ENCODE measurements at regions not wholly inside any gene's neighbourhood (a gene's known extent, or its start where the extent isn't known, plus 50 kb on each side); places are given as distances from the start of the nearest gene placed in this dataset.
A peak's percentile ranks its signal among the peaks of the same experiment; 100 is the strongest.
"Not testable (repeated sequence)": the region's sequence is repeated elsewhere in the genome, so short reads cannot be mapped to it uniquely, and the experiment has no call there.

DNA sequence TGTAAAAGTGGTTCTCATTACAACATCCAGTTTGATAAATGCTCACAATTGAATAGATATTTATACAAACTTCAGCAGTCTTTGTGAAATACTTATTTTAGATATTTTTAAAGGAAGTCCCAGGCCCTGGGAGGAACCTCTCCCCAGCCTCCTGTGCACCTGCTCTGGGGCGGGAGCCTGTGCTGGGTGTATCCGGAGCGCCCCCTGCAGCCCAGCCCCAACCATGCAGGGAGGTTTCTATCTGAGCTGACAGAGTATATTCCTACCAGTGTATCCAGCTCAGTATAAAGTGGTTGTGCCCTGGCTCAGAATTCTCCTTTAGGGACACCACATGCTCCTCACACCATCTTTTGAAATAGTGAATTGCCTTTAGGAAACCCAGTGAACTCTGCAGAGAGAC is 851.8 kb downstream of the TMEM121 start:
- Histone ChIP-seq H3K4me3 (ENCODE audit: low read length) (no peak overlapping the region), H3K4me1 (ENCODE audit: insufficient read depth, low read length) (peaks cover 16% of the 10 kb centered on the region), H3K9me3 (ENCODE audit: control insufficient read depth in 1 of 2, insufficient read depth in 1 of 2, low read length in 2 of 2) (no peaks in the 10 kb centered on the region), H3K36me3 (ENCODE audit: insufficient read depth, low read length) (no peaks in the 10 kb centered on the region), H3K27me3 (ENCODE audit: control insufficient read depth in 1 of 2, insufficient read depth in 2 of 2, low read length in 2 of 2) (no peaks in the 10 kb centered on the region), H3K27ac (ENCODE audit: low read depth in 1 of 2, low read length in 2 of 2) (no peak overlapping the region)
- ChIA-PET POLR2A (no interaction called here), CTCF (interaction anchor here (0.6 to 2.0 kb wide), 3 partner anchors 14 to 39 kb away, joined by 3 to 12 read pairs (median 7); no protein-coding TSS in a partner anchor)
- no peaks in the 10 kb centered on the region for H3K36me3 Mint-ChIP-seq (ENCODE audit: low read depth)
- peaks cover 20% of the 10 kb centered on the region for H3K4me1 Mint-ChIP-seq (ENCODE audit: low read depth)
- peak; percentile 59 for ATAC-seq (ENCODE audit: poor library complexity)
- H3K4me3 Mint-ChIP-seq: no peak overlapping the region
- intact Hi-C loops (cut with DNase I, micrococcal nuclease): no loop called here
- peaks cover 4% of the 10 kb centered on the region for H3K27me3 Mint-ChIP-seq
- DNase-seq: peak in 11 of 14 experiments; percentile 8 to 63 (median 37)
- H3K27ac Mint-ChIP-seq: no peak overlapping the region
- H3K9me3 Mint-ChIP-seq: no peaks in the 10 kb centered on the region
- TF ChIP-seq, protein P1, sequence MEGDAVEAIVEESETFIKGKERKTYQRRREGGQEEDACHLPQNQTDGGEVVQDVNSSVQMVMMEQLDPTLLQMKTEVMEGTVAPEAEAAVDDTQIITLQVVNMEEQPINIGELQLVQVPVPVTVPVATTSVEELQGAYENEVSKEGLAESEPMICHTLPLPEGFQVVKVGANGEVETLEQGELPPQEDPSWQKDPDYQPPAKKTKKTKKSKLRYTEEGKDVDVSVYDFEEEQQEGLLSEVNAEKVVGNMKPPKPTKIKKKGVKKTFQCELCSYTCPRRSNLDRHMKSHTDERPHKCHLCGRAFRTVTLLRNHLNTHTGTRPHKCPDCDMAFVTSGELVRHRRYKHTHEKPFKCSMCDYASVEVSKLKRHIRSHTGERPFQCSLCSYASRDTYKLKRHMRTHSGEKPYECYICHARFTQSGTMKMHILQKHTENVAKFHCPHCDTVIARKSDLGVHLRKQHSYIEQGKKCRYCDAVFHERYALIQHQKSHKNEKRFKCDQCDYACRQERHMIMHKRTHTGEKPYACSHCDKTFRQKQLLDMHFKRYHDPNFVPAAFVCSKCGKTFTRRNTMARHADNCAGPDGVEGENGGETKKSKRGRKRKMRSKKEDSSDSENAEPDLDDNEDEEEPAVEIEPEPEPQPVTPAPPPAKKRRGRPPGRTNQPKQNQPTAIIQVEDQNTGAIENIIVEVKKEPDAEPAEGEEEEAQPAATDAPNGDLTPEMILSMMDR (IDR thresholded peaks at IDR 0.05): peak; percentile 63

DNA sequence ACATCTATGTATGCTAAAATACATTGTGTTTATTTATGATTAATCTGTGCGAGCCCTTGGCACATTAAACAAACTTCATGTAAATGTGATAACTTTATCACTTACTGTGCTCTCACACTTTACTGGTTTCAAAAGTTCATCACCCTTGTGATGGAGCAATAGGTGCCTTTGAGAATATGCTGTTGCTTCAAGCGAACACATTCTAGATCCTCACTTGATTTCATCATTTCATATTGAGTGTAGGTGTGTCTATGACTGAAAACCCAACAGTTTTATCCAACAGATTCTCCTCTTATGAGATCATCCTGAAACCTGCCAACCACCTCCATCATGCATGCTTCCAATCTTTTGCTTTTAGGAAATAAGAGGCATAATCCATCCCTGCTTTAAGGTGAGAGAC is 854.4 kb downstream of the TMEM121 start:
- CTCF ChIA-PET: interaction anchor here (0.9 kb wide), 1 partner anchor 36 kb away, joined by 3 read pairs; no protein-coding TSS in a partner anchor
- H3K36me3 Mint-ChIP-seq (ENCODE audit: low read depth): no peaks in the 10 kb centered on the region

DNA sequence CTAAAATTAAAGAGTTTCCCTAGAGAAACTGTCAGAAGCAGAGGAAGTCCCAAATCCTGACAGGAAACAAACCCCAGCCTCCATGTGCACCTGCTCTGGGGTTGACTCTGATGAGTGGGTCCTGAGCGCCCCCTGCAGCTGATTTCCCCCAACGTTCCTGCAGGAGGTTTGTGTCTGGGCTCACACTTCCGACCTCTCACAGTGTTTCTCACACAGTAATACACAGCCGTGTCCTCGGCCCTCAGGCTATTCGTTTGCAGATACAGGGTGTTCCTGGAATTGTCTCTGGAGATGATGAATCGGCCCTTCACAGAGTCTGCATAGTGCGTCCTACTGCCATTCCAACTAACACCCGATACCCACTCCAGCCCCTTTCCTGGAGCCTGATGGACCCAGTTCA is 862.8 kb downstream of the TMEM121 start:
- ATAC-seq (ENCODE audit: poor library complexity); H3K36me3 Mint-ChIP-seq (ENCODE audit: low read depth); intact Hi-C loops (cut with DNase I, micrococcal nuclease); H3K4me3 Mint-ChIP-seq; H3K36me3 ChIP-seq (ENCODE audit: insufficient read depth, low read length); H3K9me3 Mint-ChIP-seq; H3K27ac ChIP-seq (ENCODE audit: low read depth in 1 of 2, low read length in 2 of 2); H3K4me1 ChIP-seq (ENCODE audit: insufficient read depth, low read length); H3K4me3 ChIP-seq (ENCODE audit: low read length); H3K27me3 ChIP-seq (ENCODE audit: control insufficient read depth in 1 of 2, insufficient read depth in 2 of 2, low read length in 2 of 2); H3K9me3 ChIP-seq (ENCODE audit: control insufficient read depth in 1 of 2, insufficient read depth in 1 of 2, low read length in 2 of 2); H3K27ac Mint-ChIP-seq; POLR2A ChIA-PET: not testable (repeated sequence)
- CTCF ChIA-PET: interaction anchor here (0.9 kb wide), 1 partner anchor 28 kb away, joined by 4 read pairs; no protein-coding TSS in a partner anchor
- DNase-seq: peak in 1 of 14 experiments; percentile 38
- Mint-ChIP-seq H3K27me3 (peaks cover 14% of the 10 kb centered on the region), H3K4me1 (ENCODE audit: low read depth) (peaks cover 37% of the 10 kb centered on the region)

More for the DNA sequence above, 854.4 kb downstream of the TMEM121 start:
- ATAC-seq (ENCODE audit: poor library complexity) (no peak), DNase-seq (no peak)
- no peak overlapping the region for H3K4me3 ChIP-seq (ENCODE audit: low read length)
- H3K27ac ChIP-seq (ENCODE audit: low read depth in 1 of 2, low read length in 2 of 2): no peak overlapping the region
- H3K4me1 ChIP-seq (ENCODE audit: insufficient read depth, low read length): peaks cover 5% of the 10 kb centered on the region
- Mint-ChIP-seq H3K27ac (no peak overlapping the region), H3K9me3 (no peaks in the 10 kb centered on the region), H3K4me3 (no peak overlapping the region), H3K27me3 (peaks cover 4% of the 10 kb centered on the region), H3K4me1 (ENCODE audit: low read depth) (peaks cover 2% of the 10 kb centered on the region)
- POLR2A ChIA-PET: no interaction called here
- no peaks in the 10 kb centered on the region for H3K27me3 ChIP-seq (ENCODE audit: control insufficient read depth in 1 of 2, insufficient read depth in 2 of 2, low read length in 2 of 2)
- TF ChIP-seq, protein P1 (IDR thresholded peaks at IDR 0.05): no peak
- H3K9me3 ChIP-seq (ENCODE audit: control insufficient read depth in 1 of 2, insufficient read depth in 1 of 2, low read length in 2 of 2): no peaks in the 10 kb centered on the region
- H3K36me3 ChIP-seq (ENCODE audit: insufficient read depth, low read length): no peaks in the 10 kb centered on the region
- intact Hi-C loops (cut with DNase I, micrococcal nuclease): no loop called here

- Histone ChIP-seq H3K4me3 (ENCODE audit: low read length) (no peak overlapping the region), H3K4me1 (ENCODE audit: insufficient read depth, low read length) (peaks cover 6% of the 10 kb centered on the region), H3K36me3 (ENCODE audit: insufficient read depth, low read length) (no peaks in the 10 kb centered on the region), H3K27ac (ENCODE audit: low read depth in 1 of 2, low read length in 2 of 2) (no peak overlapping the region), H3K9me3 (ENCODE audit: control insufficient read depth in 1 of 2, insufficient read depth in 1 of 2, low read length in 2 of 2) (no peaks in the 10 kb centered on the region), H3K27me3 (ENCODE audit: control insufficient read depth in 1 of 2, insufficient read depth in 2 of 2, low read length in 2 of 2) (no peaks in the 10 kb centered on the region)
- Mint-ChIP-seq H3K4me1 (ENCODE audit: low read depth) (peaks cover 49% of the 10 kb centered on the region), H3K9me3 (no peaks in the 10 kb centered on the region), H3K27ac (no peak overlapping the region), H3K36me3 (ENCODE audit: low read depth) (no peaks in the 10 kb centered on the region), H3K4me3 (no peak overlapping the region), H3K27me3 (peaks cover 14% of the 10 kb centered on the region)
- intact Hi-C loops (cut with DNase I, micrococcal nuclease): no loop called here
- no peak for ATAC-seq (ENCODE audit: poor library complexity)
- CTCF ChIA-PET: interaction anchor here (0.9 kb wide), 1 partner anchor 27 kb away, joined by 4 read pairs; no protein-coding TSS in a partner anchor
- TF ChIP-seq, protein P1 (IDR thresholded peaks at IDR 0.05): no peak
- POLR2A ChIA-PET: no interaction called here
- no peak for DNase-seq
These were observed 864.0 kb downstream of the TMEM121 start for GRCh38 chr14:106390401-106390800.

Data from CD4-positive, alpha-beta T cell (primary cell).